Testis (tissue), 2 donors: ENCODE measurements at regions not wholly inside any gene's neighbourhood (a gene's known extent, or its start where the extent isn't known, plus 50 kb on each side); places are given as distances from the start of the nearest gene placed in this dataset.
"Not testable (repeated sequence)": the region's sequence is repeated elsewhere in the genome, so short reads cannot be mapped to it uniquely, and the experiment has no call there.

Source experiments
- DNase-seq: peaks from one replicate; pipeline ENCODE4 v3.0.0-alpha.2; 2019
- H3K27ac ChIP-seq, 2 donors: fragments of 200-600 bp; sonication (generic); one replicate each; pipeline ENCODE4 v1.5.1; 2019
- H3K27me3 ChIP-seq: fragments of 200-600 bp; sonication (generic); one replicate; pipeline ENCODE4 v1.5.1; 2019
- H3K36me3 ChIP-seq: fragments of 200-600 bp; sonication (generic); one replicate; pipeline ENCODE4 v1.5.1; 2017; ENCODE audit warnings: low read depth; ENCODE audit errors: missing control alignments
- H3K4me1 ChIP-seq: fragments of 200-600 bp; sonication (generic); one replicate; pipeline ENCODE4 v1.5.1; 2019
- H3K4me3 ChIP-seq, 2 donors: fragments of 200-600 bp; sonication (generic); one replicate each; pipeline ENCODE4 v1.5.1; 2017 to 2019
- H3K9me3 ChIP-seq: fragments of 200-600 bp; sonication (generic); one replicate; pipeline ENCODE4 v1.5.1; 2017
- POLR2A ChIP-seq: fragments of 450-650 bp; IDR thresholded peaks from one replicate; pipeline ENCODE4 v1.6.1; 2017; ENCODE audit warnings: antibody characterized with exemption, mild to moderate bottlenecking, moderate library complexity
- WGBS, 2 donors: methylation state at CpG; one replicate each; pipeline ENCODE4 v1.1.5; 2018; 5-methylcytosine and 5-hydroxymethylcytosine counted together
- intact Hi-C: fragments of 100-400 bp; cut with DNase I; formaldehyde crosslinking; loops from one replicate; pipeline ENCODE4 v1.15.1; 2023; ENCODE audit warnings: low total_unique reads
- TF ChIP-seq, protein P1 (sequence below), 3 experiments: fragments of 450-650 bp in 2 of 3; fragments of 200-600 bp in 1 of 3; sonication (generic) in 1 of 3; IDR thresholded peaks; one replicate each; pipeline ENCODE4 v1.5.1; 2016 to 2019; ENCODE audit warnings: antibody characterized with exemption in 3 of 3, mild to moderate bottlenecking in 2 of 3, moderate library complexity in 1 of 3

DNA sequence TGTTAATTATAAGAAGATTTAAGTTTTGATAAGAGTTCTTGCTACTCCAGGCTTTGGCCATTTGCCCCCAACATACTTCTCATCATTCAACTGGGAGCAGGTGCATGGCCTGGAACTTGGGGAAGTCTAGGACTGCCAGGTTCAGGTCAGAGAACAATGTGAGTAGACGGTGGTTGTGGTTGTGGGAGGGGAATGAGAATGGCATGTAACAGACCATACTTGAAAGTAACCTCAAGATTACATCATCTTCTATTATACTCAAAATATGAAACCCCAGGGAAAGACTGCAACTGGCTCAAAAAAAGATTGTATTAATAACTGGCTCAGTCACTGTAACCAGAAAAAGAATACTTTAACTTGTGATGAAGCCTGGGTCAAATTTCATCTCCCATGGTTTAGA, 364.9 kb upstream of the DPPA4 start:
- Histone ChIP-seq H3K9me3 (no peaks in the 10 kb centered on the region), H3K36me3 (no peaks in the 10 kb centered on the region), H3K4me1 (no peaks in the 10 kb centered on the region), H3K27me3 (no peaks in the 10 kb centered on the region), H3K4me3 (no peak overlapping the region), H3K27ac (no peak overlapping the region)
- intact Hi-C loops, result no loop called here
- no peak for TF ChIP-seq POLR2A
- TF ChIP-seq, protein P1, sequence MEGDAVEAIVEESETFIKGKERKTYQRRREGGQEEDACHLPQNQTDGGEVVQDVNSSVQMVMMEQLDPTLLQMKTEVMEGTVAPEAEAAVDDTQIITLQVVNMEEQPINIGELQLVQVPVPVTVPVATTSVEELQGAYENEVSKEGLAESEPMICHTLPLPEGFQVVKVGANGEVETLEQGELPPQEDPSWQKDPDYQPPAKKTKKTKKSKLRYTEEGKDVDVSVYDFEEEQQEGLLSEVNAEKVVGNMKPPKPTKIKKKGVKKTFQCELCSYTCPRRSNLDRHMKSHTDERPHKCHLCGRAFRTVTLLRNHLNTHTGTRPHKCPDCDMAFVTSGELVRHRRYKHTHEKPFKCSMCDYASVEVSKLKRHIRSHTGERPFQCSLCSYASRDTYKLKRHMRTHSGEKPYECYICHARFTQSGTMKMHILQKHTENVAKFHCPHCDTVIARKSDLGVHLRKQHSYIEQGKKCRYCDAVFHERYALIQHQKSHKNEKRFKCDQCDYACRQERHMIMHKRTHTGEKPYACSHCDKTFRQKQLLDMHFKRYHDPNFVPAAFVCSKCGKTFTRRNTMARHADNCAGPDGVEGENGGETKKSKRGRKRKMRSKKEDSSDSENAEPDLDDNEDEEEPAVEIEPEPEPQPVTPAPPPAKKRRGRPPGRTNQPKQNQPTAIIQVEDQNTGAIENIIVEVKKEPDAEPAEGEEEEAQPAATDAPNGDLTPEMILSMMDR (IDR thresholded peaks at IDR 0.05), result no peak
- no peak for DNase-seq
- WGBS, 2 donors, result 31 to 33% methylated on average over 1 of the region's 1 CpG

DNA sequence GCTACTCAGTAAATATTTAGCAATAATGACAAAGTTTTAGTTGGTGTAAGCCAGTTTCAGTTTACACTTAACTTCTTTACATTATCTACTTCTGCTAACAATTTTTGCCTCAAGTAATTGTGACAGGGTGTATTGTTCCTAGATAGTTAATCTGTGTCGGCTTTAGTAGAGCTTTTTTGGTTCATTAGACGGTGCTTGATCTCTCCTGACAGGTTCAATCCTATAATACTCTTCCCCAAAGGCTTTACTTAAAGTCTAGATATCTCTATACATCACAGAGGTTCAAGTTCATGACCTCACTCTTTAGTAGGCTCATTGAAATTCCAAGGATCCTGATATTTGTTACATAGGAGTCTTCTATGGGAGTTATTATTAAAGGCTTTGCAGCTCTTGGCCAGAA, 365.6 kb upstream of the DPPA4 start:
- TF ChIP-seq, protein P1 (IDR thresholded peaks at IDR 0.05), result no peak
- TF ChIP-seq POLR2A, result no peak
- DNase-seq, result no peak
- intact Hi-C loops, result no loop called here
- Histone ChIP-seq H3K27me3 (no peaks in the 10 kb centered on the region), H3K9me3 (no peaks in the 10 kb centered on the region), H3K36me3 (no peaks in the 10 kb centered on the region), H3K4me1 (no peaks in the 10 kb centered on the region), H3K4me3 (no peak overlapping the region), H3K27ac (no peak overlapping the region)
- WGBS, 2 donors, result 90 to 96% methylated on average over 2 of the region's 2 CpGs

DNA sequence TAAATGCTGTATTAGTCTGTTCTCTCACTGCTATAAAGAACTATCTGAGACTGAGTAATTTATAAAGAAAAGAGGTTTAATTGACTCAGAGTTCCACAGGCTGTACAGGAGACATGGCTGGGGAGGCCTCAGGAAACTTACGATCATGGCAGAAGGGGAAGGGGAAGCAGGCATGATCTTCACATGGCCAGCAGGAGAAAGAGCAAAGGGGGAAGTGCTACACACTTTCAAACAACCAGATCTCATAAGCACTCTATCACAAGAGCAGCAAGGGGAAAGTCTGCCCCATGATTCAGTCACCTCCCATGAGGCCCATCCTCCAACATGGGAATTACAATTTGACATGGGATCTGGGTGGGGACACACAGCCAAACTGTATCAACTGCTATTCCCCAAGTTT, 367.8 kb upstream of the DPPA4 start:
- DNase-seq, intact Hi-C loops: not testable (repeated sequence)
- 96 to 100% methylated on average over 1 of the region's 1 CpG for WGBS, 2 donors

DNA sequence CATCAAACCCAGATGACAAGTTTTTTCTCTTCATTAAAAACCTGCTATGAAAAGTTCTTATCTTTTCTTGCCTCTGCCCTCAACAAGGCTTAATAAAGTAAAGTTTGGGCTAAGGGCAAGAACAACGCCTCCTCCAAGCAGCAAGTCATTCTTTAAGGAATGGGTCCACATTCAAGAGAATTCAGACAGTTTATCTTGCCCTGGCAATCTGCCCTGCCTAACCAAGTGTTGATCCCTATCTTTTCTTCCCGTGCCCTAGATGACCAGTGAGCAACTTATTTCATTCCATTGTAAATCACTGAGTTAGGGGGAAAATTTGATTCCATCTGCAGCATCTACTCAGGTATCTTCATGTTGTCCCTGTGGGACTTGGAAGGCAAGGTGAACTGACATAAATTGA, 370.3 kb upstream of the DPPA4 start:
- TF ChIP-seq, protein P1 (IDR thresholded peaks at IDR 0.05), result no peak
- TF ChIP-seq POLR2A, result no peak
- Histone ChIP-seq H3K4me3 (no peak overlapping the region), H3K4me1 (no peaks in the 10 kb centered on the region), H3K9me3 (no peaks in the 10 kb centered on the region), H3K27me3 (no peaks in the 10 kb centered on the region), H3K36me3 (no peaks in the 10 kb centered on the region), H3K27ac (no peak overlapping the region)
- 61 to 63% methylated on average over 2 of the region's 2 CpGs for WGBS, 2 donors
- no peak for DNase-seq
- intact Hi-C loops, result no loop called here

More for the DNA sequence above, 367.8 kb upstream of the DPPA4 start:
- H3K27me3 ChIP-seq, H3K4me3 ChIP-seq, H3K27ac ChIP-seq, H3K4me1 ChIP-seq, H3K9me3 ChIP-seq, H3K36me3 ChIP-seq: not testable (repeated sequence)

DNA sequence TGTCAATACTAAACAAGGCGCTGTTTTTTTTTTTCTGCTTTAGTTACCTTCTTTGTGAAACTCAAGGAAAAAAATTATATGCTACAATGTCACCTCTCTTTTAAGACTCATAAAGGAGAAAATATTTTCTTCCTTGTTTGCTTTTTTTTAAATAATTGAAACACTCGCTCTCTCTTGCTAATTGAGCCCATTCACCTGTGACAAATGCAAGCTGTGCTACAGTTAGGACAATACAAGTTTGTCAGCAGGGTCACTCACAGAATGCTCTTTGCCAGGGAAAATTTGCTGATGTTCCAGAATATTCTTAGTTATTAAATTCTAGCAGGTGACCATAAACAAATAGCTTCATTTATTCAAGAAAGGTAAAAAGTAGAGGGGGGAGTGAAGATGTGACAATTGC, 375.9 kb upstream of the DPPA4 start:
- intact Hi-C loops, result no loop called here
- H3K27ac ChIP-seq, result no peak overlapping the region
- no peaks in the 10 kb centered on the region for H3K27me3 ChIP-seq
- H3K36me3 ChIP-seq, result no peaks in the 10 kb centered on the region
- 81 to 91% methylated on average over 2 of the region's 2 CpGs for WGBS, 2 donors
- no peaks in the 10 kb centered on the region for H3K4me1 ChIP-seq
- H3K4me3 ChIP-seq, result no peak overlapping the region
- TF ChIP-seq, protein P1 (IDR thresholded peaks at IDR 0.05), result no peak
- DNase-seq, result no peak
- H3K9me3 ChIP-seq, result no peaks in the 10 kb centered on the region
